HepG2 (cell line): ENCODE measurements at regions not wholly inside any gene's neighbourhood (a gene's known extent, or its start where the extent isn't known, plus 50 kb on each side); places are given as distances from the start of the nearest gene placed in this dataset.

ENCODE experiments used
- ATAC-seq: fragments of 200-7000 bp; cut with Tn5 transposase; 3 replicates; pipeline ENCODE4 v1.9.1; 2020; ENCODE audit warnings: mild to moderate bottlenecking, moderate library complexity
- BruUV-seq: library from RNA; stranded (reverse); fragments of 400-500 nt; replicated peaks from 2 replicates; lab custom pipeline; 2021; lab: Mats Ljungman, UMichigan
- CTCF ChIA-PET: fragments of 300-600 bp; formaldehyde crosslinking; extraction: SDS; loops from one replicate; lab custom pipeline; 2021; ENCODE audit warnings: low total read pairs, inconsistent platforms, low intra/inter-chr PET ratio; lab: Yijun Ruan, JAX
- POLR2A ChIA-PET: fragments of 350-600 bp; sonication (Branson Sonifier 250); formaldehyde crosslinking; loops from one replicate; lab custom pipeline; 2020; ENCODE audit warnings: antibody characterized with exemption, inconsistent platforms; lab: Yijun Ruan, JAX
- DNase-seq: peaks from one replicate; pipeline ENCODE4 v3.0.0-alpha.2; 2015; ENCODE audit warnings: low spot score
- FAIRE-seq: peaks from 3 replicates; lab custom pipeline; 2011; peaks lifted over from hg19 to GRCh38; lab: Jason Lieb, UNC
- H2AFZ ChIP-seq: one replicate; pipeline ENCODE4 v1.6.1; 2011; ENCODE audit warnings: low read length, inconsistent platforms
- H3K27ac ChIP-seq: fragments of 300-600 bp; 3 replicates; pipeline ENCODE4 v1.8.0; 2011; ENCODE audit warnings: mixed run types, mild to moderate bottlenecking, mixed read lengths, low read length, inconsistent platforms; ENCODE audit not compliant: insufficient read depth; ENCODE audit errors: extremely low read length
- H3K27me3 ChIP-seq, 2 experiments: fragments of 200-600 bp in 1 of 2; 2 replicates in 1 of 2; 3 replicates in 1 of 2; pipeline versions ENCODE4 v1.6.0 to v1.8.0; 2011; ENCODE audit warnings: low read length in 2 of 2, mild to moderate bottlenecking in 2 of 2, moderate library complexity in 2 of 2, inconsistent platforms in 1 of 2; ENCODE audit not compliant: insufficient read depth in 2 of 2, control insufficient read depth in 1 of 2
- H3K36me3 ChIP-seq, 2 experiments: fragments of 200-600 bp in 1 of 2; replicated peaks in 1 of 2; 2 replicates in 1 of 2; 3 replicates in 1 of 2; pipeline versions ENCODE4 v1.5.1 to v1.8.0; 2011; ENCODE audit warnings: low read length in 2 of 2, inconsistent platforms in 1 of 2; ENCODE audit not compliant: insufficient read depth in 2 of 2, control insufficient read depth in 1 of 2
- H3K4me1 ChIP-seq: 2 replicates; pipeline ENCODE4 v1.5.1; 2012; ENCODE audit warnings: low read length, inconsistent platforms; ENCODE audit not compliant: insufficient read depth
- H3K4me2 ChIP-seq: 2 replicates; pipeline ENCODE4 v1.6.0; 2011; ENCODE audit warnings: low read depth, low read length, inconsistent platforms
- H3K4me3 ChIP-seq, 3 experiments: fragments of 200-600 bp in 1 of 3; sonication (generic), shearing (Covaris generic) in 1 of 3; replicated peaks in 1 of 3; 2 replicates each; pipeline ENCODE4 v1.5.1; 2011 to 2016; ENCODE audit warnings: low read length in 3 of 3, inconsistent platforms in 2 of 3, low read depth in 2 of 3, mild to moderate bottlenecking in 2 of 3, control low read depth in 1 of 3, mixed read lengths in 1 of 3; ENCODE audit not compliant: insufficient read depth in 1 of 3
- H3K79me2 ChIP-seq: one replicate; pipeline ENCODE4 v1.6.1; 2011; ENCODE audit warnings: low read length, inconsistent platforms; ENCODE audit not compliant: insufficient read depth
- H3K9ac ChIP-seq: 2 replicates; pipeline ENCODE4 v1.6.0; 2011; ENCODE audit warnings: mild to moderate bottlenecking, low read depth, low read length, inconsistent platforms; ENCODE audit not compliant: insufficient read depth
- H3K9me3 ChIP-seq: 2 replicates; pipeline ENCODE4 v1.5.1; 2012; ENCODE audit warnings: mild to moderate bottlenecking, low read length
- H4K20me1 ChIP-seq: 2 replicates; pipeline ENCODE4 v1.6.0; 2011; ENCODE audit warnings: inconsistent platforms, mild to moderate bottlenecking, low read length, moderate library complexity; ENCODE audit not compliant: insufficient read depth
- HDAC6 ChIP-seq: fragments of 200-600 bp; sonication (generic); IDR thresholded peaks from 2 replicates; pipeline ENCODE4 v1.7.0; 2017; ENCODE audit warnings: mild to moderate bottlenecking, antibody characterized with exemption, low read length, low read depth
- MIER2 ChIP-seq: IDR thresholded peaks from 2 replicates; pipeline ENCODE4 v1.6.1; 2016; ENCODE audit warnings: missing biosample characterization, missing genetic modification reagents
- POLR2A ChIP-seq, 2 experiments: IDR thresholded peaks; 2 replicates each; pipeline ENCODE4 v1.6.1; 2011; ENCODE audit warnings: low read depth in 2 of 2, low read length in 2 of 2, mild to moderate bottlenecking in 1 of 2, moderate library complexity in 1 of 2; ENCODE audit not compliant: insufficient read depth in 1 of 2
- RNF2 ChIP-seq: fragments of 450-650 bp; conservative IDR thresholded peaks from 2 replicates; pipeline ENCODE4 v1.6.1; 2016; ENCODE audit warnings: low read depth
- TOPORS ChIP-seq: sonication (generic); formaldehyde crosslinking; IDR thresholded peaks from 2 replicates; pipeline ENCODE4 v1.8.0; 2023; ENCODE audit warnings: mild to moderate bottlenecking, missing genetic modification reagents
- ZBTB42 ChIP-seq: sonication (generic); formaldehyde crosslinking; IDR thresholded peaks from 2 replicates; pipeline ENCODE4 v1.5.0; 2020; ENCODE audit warnings: mild to moderate bottlenecking, missing genetic modification reagents
- ZNF124 ChIP-seq: sonication (generic); formaldehyde crosslinking; IDR thresholded peaks from 2 replicates; pipeline ENCODE4 v1.4.0; 2020; ENCODE audit warnings: missing genetic modification reagents
- ZNF17 ChIP-seq: sonication (generic); formaldehyde crosslinking; IDR thresholded peaks from 2 replicates; pipeline ENCODE4 v1.5.0; 2020; ENCODE audit warnings: mild to moderate bottlenecking, missing genetic modification reagents
- ZNF484 ChIP-seq: sonication (generic); formaldehyde crosslinking; IDR thresholded peaks from 2 replicates; pipeline ENCODE4 v1.5.1; 2020; ENCODE audit warnings: mild to moderate bottlenecking, low read depth, missing genetic modification reagents, borderline replicate concordance
- ZNF547 ChIP-seq: sonication (generic); formaldehyde crosslinking; IDR thresholded peaks from 2 replicates; pipeline ENCODE4 v1.5.1; 2020; ENCODE audit warnings: mild to moderate bottlenecking, missing genetic modification reagents
- ZNF652 ChIP-seq: IDR thresholded peaks from 2 replicates; pipeline ENCODE4 v1.6.1; 2016; ENCODE audit warnings: low read depth, borderline replicate concordance
- WGBS: methylation state at CpG from one replicate; pipeline ENCODE4 v1.1.6; 2017; ENCODE audit warnings: low lambda C conversion rate; 5-methylcytosine and 5-hydroxymethylcytosine counted together
- in situ Hi-C: cut with HindIII; loops from 2 replicates; pipeline ENCODE4 v1.10.0; 2017; ENCODE audit warnings: low pct_unique_long_range_greater_than_20kb; ENCODE audit not compliant: extremely low pct_ligation_motif_present
- intact Hi-C: fragments of 100-400 bp; cut with micrococcal nuclease; formaldehyde crosslinking; loops from one replicate; pipeline ENCODE4 v1.10.0; 2022; ENCODE audit not compliant: unreplicated experiment
- TF ChIP-seq, protein P1 (sequence below): IDR thresholded peaks from 2 replicates; pipeline ENCODE4 v1.6.1; 2012; ENCODE audit warnings: low read depth, low read length, improper control_type of control experiment
- TF ChIP-seq, protein P2 (sequence below): IDR thresholded peaks from 2 replicates; pipeline ENCODE4 v1.6.1; 2012; ENCODE audit warnings: low read length, improper control_type of control experiment

DNA sequence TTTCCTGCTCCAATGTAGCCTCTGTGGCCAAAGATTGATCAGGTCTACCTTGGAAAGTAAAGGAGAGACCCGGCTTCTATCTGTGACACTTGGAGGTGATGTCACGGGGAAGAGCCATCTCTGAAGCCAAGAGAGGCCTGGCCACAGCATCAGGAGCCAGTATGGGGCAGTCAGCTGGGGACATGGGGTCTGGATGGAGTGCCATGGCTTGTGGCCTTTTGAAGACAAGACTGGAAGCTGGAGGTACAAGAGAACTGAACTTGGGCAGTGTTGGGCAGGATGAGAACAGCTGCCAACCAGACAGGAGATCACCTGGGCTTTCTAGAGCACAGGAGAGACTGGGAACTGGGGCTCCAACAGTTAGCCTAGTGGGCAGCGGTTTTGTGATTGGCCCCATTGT is 190.7 kb downstream of the TENT4A start (continued):
- TF ChIP-seq ZNF484 (CRISPR knock-in tag), result no peak
- TF ChIP-seq, protein P1, sequence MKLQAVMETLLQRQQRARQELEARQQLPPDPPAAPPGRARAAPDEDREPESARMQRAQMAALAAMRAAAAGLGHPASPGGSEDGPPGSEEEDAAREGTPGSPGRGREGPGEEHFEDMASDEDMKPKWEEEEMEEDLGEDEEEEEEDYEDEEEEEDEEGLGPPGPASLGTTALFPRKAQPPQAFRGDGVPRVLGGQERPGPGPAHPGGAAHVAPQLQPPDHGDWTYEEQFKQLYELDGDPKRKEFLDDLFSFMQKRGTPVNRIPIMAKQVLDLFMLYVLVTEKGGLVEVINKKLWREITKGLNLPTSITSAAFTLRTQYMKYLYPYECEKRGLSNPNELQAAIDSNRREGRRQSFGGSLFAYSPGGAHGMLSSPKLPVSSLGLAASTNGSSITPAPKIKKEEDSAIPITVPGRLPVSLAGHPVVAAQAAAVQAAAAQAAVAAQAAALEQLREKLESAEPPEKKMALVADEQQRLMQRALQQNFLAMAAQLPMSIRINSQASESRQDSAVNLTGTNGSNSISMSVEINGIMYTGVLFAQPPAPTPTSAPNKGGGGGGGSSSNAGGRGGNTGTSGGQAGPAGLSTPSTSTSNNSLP, result no peak
- no peak for TF ChIP-seq ZNF124 (CRISPR knock-in tag)
- no peak for TF ChIP-seq RNF2
- TF ChIP-seq, all 625 proteins: peak for 0

DNA sequence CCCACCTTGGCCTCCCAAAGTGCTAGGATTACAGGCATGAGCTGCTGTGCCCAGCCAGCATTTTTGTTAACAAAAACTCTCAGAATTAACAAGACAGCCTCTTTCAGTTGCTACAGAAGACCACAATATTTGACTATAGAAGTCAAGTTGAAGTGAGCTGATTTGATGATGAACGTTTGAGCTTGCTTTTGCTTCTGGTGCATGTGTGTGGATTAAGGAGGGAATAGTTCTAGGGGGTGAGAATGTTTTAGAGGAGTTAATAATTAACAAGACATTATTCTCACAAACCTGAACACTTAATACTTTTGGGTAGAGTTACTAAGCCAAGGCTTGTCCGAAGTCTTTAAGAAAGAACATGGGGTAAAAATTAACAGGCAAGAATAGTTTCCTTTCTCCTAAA is 191.6 kb downstream of the TENT4A start:
- 28% methylated on average over 2 of the region's 2 CpGs for WGBS
- ChIA-PET CTCF (no interaction called here), POLR2A (no interaction called here)
- ATAC-seq, result no peak
- DNase-seq, result no peak
- intact Hi-C loops (no loop called here), in situ Hi-C loops (no loop called here)
- Histone ChIP-seq H3K4me1 (peaks cover 56% of the 10 kb centered on the region), H3K9me3 (no peaks in the 10 kb centered on the region), H2AFZ (no peak overlapping the region), H3K27me3 (peaks cover 0 to 16% of the 10 kb centered on the region in 2 experiments; a peak in 2 of 5 replicates), H3K79me2 (no peaks in the 10 kb centered on the region), H3K36me3 (no peaks in the 10 kb centered on the region), H3K4me3 (no peak overlapping the region), H4K20me1 (no peaks in the 10 kb centered on the region), H3K9ac (no peak overlapping the region), H3K4me2 (no peak overlapping the region), H3K27ac (no peak overlapping the region)
- no peak for FAIRE-seq
- TF ChIP-seq TOPORS (CRISPR knock-in tag) (no peak), MIER2 (CRISPR knock-in tag) (no peak), ZNF17 (CRISPR knock-in tag) (no peak), ZBTB42 (no peak), ZNF652 (no peak), POLR2A (IDR thresholded peaks at IDR 0.05; ENCODE audit: insufficient read depth in 1 of 2, low read depth in 2 of 2, low read length in 2 of 2) (no peak), HDAC6 (no peak), ZNF547 (no peak)
- TF ChIP-seq, protein P2, sequence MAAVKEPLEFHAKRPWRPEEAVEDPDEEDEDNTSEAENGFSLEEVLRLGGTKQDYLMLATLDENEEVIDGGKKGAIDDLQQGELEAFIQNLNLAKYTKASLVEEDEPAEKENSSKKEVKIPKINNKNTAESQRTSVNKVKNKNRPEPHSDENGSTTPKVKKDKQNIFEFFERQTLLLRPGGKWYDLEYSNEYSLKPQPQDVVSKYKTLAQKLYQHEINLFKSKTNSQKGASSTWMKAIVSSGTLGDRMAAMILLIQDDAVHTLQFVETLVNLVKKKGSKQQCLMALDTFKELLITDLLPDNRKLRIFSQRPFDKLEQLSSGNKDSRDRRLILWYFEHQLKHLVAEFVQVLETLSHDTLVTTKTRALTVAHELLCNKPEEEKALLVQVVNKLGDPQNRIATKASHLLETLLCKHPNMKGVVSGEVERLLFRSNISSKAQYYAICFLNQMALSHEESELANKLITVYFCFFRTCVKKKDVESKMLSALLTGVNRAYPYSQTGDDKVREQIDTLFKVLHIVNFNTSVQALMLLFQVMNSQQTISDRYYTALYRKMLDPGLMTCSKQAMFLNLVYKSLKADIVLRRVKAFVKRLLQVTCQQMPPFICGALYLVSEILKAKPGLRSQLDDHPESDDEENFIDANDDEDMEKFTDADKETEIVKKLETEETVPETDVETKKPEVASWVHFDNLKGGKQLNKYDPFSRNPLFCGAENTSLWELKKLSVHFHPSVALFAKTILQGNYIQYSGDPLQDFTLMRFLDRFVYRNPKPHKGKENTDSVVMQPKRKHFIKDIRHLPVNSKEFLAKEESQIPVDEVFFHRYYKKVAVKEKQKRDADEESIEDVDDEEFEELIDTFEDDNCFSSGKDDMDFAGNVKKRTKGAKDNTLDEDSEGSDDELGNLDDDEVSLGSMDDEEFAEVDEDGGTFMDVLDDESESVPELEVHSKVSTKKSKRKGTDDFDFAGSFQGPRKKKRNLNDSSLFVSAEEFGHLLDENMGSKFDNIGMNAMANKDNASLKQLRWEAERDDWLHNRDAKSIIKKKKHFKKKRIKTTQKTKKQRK, result no peak
- BruUV-seq, result no TSS peak
